GM23338 (cell line): ENCODE measurements at regions not wholly inside any gene's neighbourhood (a gene's known extent, or its start where the extent isn't known, plus 50 kb on each side); places are given as distances from the start of the nearest gene placed in this dataset.
"Not testable (repeated sequence)": the region's sequence is repeated elsewhere in the genome, so short reads cannot be mapped to it uniquely, and the experiment has no call there.

Source experiments
- CTCF ChIP-seq, 2 experiments: fragments of 200-600 bp in 1 of 2; sonication (generic) in 1 of 2; conservative IDR thresholded peaks; 2 replicates each; pipeline versions ENCODE4 v1.5.1 to v1.6.1; 2016 to 2017; ENCODE audit warnings: antibody characterized with exemption in 2 of 2, low read depth in 2 of 2, mild to moderate bottlenecking in 2 of 2, moderate library complexity in 1 of 2
- ETS1 ChIP-seq: IDR thresholded peaks from 2 replicates; pipeline ENCODE4 v1.6.1; 2016; ENCODE audit warnings: antibody characterized with exemption
- EZH2 ChIP-seq: fragments of 200-600 bp; sonication (generic); IDR thresholded peaks from one replicate; pipeline ENCODE4 v1.8.0; 2017; ENCODE audit warnings: antibody characterized with exemption, mild to moderate bottlenecking, low read depth; ENCODE audit not compliant: unreplicated experiment
- EZH2phosphoT487 ChIP-seq: fragments of 200-600 bp; sonication (generic); IDR thresholded peaks from one replicate; pipeline ENCODE4 v1.8.1; 2018; ENCODE audit warnings: antibody characterized with exemption; ENCODE audit not compliant: unreplicated experiment
- POLR2AphosphoS5 ChIP-seq: IDR thresholded peaks from 2 replicates; pipeline ENCODE4 v1.6.1; 2016; ENCODE audit warnings: antibody characterized with exemption, low read depth
- STAT1 ChIP-seq: IDR thresholded peaks from one replicate; pipeline ENCODE4 v1.6.1; 2016; ENCODE audit warnings: antibody characterized with exemption; ENCODE audit not compliant: unreplicated experiment
- TF ChIP-seq, protein P1 (sequence below): IDR thresholded peaks from one replicate; pipeline ENCODE4 v1.6.1; 2018; ENCODE audit warnings: antibody characterized with exemption; ENCODE audit not compliant: unreplicated experiment

GRCh38 chr11:4251085-4251484 lies 117.1 kb downstream of the OR52B4 start:
- TF ChIP-seq CTCF (conservative IDR thresholded peaks at IDR 0.05; ENCODE audit: low read depth in 2 of 2); EZH2; POLR2AphosphoS5; STAT1; ETS1; EZH2phosphoT487: not testable (repeated sequence)
- TF ChIP-seq, protein P1, sequence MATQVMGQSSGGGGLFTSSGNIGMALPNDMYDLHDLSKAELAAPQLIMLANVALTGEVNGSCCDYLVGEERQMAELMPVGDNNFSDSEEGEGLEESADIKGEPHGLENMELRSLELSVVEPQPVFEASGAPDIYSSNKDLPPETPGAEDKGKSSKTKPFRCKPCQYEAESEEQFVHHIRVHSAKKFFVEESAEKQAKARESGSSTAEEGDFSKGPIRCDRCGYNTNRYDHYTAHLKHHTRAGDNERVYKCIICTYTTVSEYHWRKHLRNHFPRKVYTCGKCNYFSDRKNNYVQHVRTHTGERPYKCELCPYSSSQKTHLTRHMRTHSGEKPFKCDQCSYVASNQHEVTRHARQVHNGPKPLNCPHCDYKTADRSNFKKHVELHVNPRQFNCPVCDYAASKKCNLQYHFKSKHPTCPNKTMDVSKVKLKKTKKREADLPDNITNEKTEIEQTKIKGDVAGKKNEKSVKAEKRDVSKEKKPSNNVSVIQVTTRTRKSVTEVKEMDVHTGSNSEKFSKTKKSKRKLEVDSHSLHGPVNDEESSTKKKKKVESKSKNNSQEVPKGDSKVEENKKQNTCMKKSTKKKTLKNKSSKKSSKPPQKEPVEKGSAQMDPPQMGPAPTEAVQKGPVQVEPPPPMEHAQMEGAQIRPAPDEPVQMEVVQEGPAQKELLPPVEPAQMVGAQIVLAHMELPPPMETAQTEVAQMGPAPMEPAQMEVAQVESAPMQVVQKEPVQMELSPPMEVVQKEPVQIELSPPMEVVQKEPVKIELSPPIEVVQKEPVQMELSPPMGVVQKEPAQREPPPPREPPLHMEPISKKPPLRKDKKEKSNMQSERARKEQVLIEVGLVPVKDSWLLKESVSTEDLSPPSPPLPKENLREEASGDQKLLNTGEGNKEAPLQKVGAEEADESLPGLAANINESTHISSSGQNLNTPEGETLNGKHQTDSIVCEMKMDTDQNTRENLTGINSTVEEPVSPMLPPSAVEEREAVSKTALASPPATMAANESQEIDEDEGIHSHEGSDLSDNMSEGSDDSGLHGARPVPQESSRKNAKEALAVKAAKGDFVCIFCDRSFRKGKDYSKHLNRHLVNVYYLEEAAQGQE, result not testable (repeated sequence)
